Activated CD4-positive, alpha-beta T cell treated with anti-CD3 and anti-CD28 coated beads, Interleukin-2, amount 50 U/mL, for 16 hours (primary cell): ENCODE measurements at regions not wholly inside any gene's neighbourhood (a gene's known extent, or its start where the extent isn't known, plus 50 kb on each side); places are given as distances from the start of the nearest gene placed in this dataset.

Experiments
- DNase-seq: peaks from one replicate; pipeline ENCODE4 v3.0.0-alpha.2; 2020

DNA sequence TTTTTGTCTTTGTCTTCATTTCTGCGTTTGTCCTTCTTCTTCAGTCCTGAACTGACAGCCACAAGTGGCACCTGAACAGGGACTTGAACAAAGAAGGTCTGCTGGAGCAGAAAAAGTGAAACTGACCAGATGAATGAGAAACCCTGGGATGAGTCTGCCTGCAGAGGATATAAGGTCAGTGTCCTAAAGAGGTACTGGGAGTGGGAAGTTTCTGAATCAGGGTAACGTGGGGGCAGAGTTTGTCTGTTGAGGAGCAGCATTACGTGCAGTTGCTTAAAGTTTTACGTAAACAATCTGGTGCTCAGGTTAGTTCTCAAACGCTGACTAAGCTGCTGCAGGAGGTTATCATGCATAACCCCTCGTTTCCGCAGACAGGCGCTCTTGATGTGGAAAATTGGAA lies 2057.6 kb downstream of the TP53TG3F start:
- DNase-seq: no peak

DNA sequence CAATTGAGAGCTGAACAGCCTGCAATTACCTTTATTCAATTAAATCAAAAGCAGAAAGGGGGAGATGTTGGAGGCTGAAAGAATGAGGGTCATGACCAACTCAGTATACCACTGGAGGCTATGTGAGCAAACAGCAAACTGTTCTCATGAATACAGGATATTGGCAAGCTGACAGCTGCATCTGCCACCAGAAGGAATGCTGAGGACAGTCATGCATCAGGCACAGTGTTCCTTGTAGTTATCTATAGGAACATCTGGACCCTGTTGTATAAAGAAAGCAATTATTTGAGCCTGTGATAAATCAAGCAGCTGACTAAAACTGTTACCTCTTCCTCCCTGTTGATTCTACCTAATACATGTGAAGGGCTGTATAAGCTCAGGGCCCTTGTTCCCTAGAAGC lies 2064.6 kb downstream of the TP53TG3F start:
- no peak for DNase-seq

DNA sequence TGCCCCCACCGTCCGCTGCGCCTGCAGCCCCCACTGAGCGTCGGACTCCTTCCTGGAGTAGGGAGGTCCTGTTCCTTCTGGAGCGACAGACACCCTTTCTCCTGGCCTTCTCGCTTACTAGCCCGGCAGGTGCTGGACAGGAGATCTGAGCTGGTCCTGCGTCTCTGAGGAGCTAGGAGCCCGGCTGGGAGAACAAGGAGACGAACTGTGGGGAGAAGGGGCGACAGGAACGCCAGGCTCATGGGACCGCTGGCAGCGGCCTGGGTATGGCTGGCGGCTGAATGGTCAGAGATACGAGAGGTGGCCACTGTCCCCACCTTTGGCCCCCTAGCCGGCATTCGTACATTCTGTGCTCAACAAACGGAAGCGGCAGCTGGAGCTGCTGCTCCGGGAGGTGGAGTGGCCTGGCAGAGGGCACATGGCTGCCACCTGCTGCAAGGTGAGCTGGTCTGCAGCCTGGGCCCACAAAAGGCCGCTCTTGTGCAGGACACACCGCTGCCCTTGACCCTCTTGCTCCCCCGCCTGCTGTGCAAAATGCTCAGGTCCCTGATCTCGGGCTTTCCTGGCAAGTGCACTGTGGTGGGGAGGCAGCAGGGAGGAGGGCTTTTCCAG lies 2066.7 kb downstream of the TP53TG3F start:
- DNase-seq: no peak

DNA sequence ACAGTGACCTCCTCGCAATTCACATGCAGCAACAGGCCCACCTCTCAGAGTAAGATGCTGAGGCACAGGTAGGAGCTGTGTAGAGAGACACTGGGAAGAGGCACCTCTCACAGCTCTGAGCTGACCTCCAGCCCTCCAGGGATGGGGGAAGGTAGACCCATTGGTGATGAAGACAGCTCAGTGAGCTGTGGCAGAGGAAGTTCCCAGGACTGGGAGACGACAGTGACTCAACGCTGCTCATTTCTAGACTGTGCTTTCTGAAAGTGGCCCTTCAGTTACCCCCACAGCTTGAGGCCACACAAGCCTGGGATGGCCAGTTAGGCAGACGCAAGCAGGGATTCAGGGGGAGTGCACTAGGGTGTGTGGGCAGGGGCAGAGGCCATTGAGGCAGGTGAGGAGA lies 2073.2 kb downstream of the TP53TG3F start:
- no peak for DNase-seq

DNA sequence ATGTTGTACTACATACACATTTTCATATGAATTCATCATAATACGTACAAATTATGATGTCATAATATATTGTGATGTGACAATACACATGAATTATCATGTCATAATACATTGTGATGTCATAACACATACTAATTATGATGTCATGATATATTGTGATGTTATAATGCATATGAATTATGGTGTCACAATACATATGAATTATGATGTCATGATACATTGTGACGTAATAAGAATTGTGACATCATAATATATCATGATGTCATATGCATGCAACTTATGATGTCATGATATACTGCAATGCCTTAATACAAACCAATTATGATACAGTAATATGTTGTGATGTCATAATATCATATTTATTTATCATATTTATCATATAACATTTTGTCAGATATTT lies 2074.3 kb downstream of the TP53TG3F start:
- DNase-seq: no peak

DNA sequence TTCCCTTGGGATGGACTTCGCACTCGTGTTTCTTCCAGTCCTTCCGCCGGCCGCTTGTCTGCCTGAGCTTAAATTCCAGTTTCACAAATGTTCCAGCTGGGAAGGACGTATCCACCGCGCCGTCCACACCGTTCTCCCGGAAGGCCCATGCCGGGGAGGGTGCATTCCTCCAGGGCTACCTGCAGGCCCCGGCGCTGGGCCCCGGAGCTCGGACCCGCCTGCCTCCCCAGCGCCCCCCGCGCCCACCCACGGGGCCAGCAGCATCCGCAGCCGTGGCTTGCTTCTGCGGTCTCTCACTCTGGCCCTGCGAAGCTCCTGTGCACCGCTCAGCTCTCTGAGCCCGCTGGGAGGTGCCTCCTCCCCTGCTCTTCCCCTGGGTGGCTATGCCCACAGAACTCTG lies 2084.1 kb downstream of the TP53TG3F start:
- DNase-seq: no peak

DNA sequence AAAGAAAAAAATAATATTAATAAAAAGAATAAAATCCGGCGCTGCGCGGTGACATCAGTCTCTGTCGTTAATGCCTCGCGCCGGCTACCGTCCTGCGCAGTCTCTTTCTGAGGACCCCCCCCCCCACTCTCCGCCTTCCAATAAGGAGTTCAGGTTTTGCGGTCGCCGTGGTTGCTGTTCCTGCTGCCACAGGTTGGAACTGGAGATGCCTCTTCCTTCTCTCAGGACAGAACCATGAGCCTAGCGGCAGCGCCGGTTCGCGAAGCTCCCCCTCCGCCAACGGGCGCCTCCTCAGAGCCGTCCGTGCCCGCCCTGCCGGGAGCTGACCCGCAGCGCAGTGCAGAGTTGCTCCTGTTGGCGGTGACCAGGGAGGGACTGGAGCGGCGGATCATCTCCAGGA lies 2093.4 kb downstream of the TP53TG3F start:
- no peak for DNase-seq

DNA sequence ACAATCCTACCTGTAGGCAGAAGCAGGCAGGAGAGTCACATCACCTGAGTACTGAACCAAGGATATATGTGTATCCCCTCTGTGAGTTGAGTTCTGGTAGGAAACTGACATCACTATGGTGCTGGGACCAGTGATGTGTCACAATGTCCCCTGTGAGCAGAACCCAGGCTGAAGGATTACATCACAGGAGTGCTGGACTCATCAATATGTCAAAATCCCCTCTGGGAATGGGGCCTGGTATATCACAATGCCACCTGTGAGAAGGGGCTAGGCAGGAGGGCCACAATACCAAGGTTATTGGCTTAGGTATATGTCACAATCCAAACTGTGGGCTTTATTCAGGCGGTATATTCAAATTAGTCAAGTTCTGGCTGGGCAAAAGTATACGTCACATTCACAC lies 2098.3 kb downstream of the TP53TG3F start:
- DNase-seq: no peak

DNA sequence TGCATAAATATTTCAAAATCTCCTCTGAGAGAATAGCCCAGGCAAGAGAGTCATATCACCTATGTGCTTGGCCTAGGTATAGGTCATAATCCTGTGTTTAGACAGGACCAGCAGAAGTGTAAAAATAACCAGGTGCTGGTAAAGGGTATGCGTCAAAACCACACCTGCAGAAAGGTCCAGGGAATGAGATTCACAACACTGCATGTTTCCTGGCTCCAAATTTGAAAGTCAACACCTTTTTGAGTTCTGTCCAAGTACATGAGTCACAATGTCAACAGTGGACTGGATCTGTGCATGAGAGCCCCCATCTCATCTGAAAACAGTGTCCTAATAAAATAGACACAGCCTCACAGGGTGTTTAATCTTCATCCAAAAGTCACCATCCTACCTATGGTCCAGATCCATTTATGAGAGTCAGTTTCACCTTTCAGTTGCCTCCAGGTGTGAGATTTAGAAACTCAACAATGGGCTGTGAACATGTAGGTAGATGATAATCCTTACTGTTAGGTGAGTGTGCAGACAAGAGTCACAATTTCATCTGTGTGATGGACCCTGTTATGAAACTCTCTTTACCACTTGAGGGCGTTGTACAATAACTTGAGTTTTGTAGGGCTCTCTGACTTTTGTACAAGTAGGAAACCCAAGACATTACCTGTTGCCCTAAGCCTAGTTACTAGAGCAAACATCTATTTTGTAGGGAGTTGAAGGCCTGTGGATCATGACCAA lies 2100.7 kb downstream of the TP53TG3F start:
- no peak for DNase-seq

DNA sequence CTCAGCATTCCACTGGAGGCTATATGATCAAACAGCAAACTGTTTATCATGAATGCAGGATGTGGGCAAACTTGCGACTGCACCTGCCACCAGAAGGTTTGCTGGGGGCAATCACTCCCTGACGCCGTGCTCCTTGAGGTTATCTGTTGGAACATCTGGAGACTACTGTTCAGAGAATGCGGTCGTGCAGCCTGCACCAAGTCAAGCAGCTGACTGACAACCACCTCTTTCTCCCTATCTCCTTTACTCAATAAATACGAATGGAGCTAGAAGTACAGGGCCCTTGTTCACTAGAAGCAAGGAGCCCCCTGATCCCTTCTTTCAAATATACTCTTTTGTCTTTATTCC lies 2101.2 kb downstream of the TP53TG3F start:
- no peak for DNase-seq

DNA sequence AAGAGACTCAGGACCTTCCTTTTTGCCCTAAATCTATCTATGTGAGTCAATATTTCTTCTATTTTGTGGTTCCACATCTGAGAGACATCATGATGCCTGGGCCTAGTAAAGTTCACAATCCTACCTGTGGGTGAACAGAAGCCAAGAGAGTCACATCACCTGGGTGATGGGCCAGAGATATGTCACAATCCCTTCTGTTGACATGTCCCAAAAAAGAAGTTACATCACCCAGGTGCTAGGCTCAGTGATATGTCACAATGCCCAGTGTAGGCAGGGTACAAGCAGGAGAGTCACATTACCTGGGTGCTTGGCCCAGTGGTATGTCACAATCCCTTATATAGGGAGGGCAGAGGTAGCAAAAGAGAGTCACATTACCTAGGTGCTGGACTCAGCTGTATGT lies 2101.9 kb downstream of the TP53TG3F start:
- DNase-seq: no peak

DNA sequence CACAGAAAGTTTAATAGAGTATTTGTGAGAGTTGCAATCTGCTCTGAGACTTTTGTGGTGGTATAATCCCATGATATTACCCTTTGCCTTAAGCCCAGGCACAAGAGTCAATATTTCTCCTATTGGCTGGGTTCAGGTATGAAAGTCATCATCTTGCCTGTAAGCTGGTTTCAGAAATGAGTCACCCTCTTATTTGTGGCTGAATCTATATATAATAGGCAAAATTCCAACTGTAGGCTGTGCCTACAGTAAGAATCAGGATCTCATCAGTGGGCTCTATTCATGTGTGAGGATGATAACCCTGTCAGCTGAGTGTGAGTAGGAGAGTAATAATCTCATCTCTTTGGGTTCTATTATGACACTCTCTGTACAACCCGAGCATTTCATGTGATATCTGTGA lies 2103.1 kb downstream of the TP53TG3F start:
- DNase-seq: no peak

DNA sequence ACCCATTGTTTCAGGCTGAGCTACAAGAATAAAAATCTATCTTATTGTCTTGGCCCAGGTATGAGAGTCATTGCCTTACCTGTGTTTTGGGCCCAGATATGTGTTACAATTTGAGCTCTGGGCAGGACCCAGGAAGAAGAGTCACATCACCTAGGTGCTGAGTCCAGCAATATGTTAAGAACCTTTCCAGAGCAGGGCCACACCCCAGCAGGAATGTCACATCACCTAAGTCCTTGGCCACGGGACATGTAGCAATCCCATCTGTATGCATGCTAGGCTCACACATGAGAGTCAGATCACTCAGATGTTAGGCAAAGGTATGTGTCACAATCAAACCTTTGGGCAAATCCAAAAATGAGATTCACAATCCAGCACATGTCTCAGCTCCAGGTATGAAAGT lies 2103.5 kb downstream of the TP53TG3F start:
- no peak for DNase-seq

DNA sequence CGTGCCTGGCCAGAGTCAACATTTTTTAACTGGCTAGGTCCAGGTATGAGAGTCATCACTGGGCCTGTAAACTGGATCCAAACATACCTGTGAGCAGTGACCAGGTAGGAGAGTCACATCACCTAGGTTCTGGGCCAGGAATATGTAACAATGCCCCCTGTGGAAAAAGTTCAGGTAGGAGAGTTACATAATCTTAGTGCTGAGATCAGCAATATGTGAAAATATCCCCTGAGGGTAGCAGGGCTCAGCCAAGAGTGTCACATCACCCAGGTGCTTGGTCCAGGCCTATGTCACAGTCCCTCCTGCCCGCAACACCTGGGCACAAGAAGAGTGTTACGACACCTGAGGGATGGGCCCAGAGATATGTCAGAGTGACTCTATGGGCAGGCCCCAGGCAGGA lies 2104.7 kb downstream of the TP53TG3F start:
- DNase-seq: no peak

DNA sequence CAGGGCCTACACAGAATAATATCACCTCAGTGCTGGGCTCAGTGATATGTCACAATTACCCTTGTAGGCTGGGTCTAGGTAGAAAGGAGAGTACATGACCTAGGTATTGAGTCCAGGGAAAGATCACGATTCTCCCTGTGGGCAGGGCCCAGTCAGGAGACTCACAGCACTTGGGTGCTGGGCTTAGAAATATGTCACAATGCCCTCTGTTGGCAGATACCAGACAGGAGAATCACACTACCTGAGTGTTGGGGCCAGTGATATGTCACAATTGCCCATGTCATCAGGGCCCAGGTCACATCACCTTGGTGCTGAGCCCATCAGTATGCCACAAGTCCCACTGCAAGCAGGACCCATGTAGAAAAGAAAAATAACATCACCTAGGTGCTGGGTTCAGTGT lies 2105.5 kb downstream of the TP53TG3F start:
- DNase-seq: no peak

DNA sequence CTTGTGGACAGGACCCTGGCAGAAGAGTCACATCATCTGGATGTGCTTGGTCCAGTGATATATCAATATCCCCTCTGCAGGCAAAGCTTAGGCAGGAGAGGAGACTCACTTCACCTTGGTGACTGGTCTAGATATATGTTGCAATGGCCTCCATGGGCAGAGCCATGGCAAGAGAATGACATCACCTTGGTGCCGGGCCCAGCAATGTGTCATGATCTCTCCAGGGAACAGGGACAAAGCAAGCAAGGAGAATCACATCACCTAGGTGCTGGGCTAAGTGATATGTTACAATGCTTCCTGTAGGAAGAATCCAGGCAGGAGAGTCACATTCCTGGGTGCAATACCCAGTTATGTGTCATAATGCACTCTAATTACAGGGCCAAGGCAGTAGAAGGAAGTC lies 2106.2 kb downstream of the TP53TG3F start:
- DNase-seq: no peak

DNA sequence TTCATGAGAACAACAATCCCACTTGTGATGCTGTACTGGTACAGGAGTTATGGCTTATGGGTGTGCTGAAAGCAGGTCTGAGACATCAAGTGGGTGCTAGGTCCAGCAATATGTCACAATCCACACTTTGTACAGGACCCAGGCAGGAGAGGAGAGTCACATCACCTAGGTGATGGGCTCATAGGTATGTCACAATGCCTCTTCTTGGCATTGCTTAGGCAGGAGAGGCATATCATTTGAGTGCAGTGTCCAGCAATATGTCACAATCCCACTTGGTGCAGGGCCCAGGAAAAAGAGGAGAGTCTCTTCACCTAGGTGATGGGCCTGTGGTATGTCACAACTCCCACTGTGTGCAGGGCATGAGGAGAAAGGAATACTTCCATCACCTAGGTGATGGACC lies 2110.0 kb downstream of the TP53TG3F start:
- no peak for DNase-seq

DNA sequence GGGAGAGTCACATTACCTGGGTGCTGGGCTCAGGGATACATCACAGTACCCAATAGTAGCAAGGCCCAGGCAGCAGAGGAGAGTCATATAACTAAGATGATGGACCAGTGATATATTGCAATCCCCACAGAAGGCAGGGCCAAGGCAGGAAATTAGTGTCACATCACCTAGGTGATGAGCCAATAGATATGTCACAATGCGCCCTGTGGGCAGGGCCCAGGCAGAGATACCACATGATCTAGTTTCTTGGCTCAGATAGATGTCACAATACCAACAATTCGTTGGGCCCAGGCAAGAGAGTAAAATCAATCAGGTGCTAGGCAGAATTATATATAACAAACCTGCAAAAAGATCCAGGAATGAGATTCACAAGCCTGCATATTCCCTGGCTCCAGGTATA lies 2111.5 kb downstream of the TP53TG3F start:
- DNase-seq: no peak

DNA sequence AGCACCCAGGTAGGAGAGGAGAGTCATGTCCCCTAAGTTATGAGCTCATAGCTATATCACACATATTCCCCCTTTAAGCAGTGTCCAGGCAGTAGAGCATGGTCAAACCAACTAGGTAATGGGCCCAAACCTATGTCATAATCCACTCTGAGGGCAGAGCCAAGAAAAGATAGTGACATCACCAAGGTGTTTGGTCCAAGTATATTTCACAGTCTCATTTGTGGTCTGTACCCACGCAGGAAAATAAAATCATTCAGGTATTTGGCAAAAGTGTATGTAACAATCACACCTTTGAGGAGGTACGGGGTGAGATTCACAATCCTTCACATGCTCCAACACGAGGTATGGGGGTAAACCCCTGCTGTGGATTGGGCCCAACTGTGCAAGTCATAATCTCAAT lies 2112.8 kb downstream of the TP53TG3F start:
- DNase-seq: no peak

DNA sequence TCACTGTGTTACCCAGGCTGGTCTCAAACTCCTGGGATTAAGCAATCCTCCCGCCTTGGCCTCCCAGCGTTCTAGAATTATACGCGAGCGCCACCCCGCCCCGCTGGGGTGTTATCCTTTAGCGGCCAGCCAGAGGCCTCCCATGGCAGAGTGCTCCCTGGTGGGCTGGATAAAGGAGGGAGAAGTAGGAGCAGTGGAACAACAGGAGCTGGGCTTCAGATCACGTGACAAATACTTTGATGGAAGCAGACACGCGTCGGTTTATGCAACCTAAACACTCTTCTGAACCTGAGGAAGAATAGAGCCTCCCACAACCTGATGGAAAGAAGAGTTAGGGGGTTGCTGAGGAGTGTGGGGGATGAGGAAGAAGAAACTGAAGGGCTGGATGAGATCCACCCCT lies 2114.0 kb downstream of the TP53TG3F start:
- DNase-seq: no peak

DNA sequence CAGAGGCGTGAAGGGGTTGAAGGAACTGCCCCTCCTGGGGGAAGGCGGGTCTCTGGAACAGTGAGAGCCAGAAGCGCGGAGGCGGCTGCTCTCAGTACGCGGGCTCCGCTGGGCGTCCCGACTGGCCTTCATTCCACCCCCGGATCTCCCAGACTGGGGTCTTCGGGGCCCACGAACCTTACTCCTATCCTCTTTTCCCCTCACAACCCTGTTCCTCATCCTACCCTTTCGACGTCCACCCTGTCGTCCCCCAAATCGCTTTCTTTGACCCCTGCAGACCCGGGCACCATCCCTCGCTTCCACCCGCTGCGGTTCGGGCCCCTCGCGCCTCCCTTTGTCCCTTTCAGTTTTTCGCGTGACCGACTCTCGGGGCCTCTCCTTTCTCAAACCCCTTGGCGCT lies 2114.6 kb downstream of the TP53TG3F start:
- DNase-seq: no peak

DNA sequence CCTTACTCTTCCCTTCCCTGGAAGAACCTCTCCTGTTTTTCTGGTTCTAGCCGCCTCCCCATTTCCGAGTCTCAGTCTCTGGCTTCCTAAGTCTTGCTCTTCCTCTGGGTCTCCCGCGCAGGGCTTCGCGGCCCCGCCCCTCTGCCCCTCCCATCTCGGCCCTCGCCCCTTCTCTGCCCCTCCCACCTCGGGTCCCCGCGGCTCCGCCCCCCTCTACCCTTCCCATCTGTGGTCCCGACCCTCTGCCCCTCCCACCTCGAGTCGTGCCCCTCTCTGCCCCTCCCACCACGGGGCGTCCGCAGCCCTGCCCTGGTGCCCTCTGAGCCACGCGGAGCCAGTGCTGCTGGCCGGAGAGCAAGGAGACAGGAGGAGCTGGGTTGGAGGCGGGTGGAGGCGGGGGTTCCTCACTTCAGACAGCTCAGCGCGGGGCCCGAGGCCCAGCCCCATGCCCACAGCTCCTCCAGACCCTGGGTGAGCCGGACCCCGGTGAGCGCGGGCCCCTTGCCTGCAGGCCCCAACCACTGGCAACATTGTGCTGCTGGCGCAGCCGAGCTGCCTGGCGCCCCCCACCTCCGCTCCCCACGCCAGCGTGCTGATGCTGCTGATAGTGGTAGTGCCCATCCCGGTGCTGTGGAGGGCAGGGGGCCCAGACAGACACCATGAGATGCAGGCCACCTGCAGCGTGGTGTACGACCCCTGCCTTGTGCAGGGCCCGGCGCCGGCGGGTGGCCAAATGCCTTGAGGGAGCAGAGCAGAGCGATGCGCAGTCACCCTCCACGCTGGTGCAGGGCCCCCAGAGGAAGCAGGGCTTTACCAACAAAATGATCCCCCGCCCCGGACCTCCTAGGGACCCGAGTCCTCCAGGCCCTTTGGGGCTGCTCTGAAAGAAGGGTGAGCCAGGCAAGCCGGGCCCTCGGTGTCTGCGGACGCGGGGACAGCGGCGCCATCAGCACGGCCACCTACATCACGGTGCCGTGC lies 2115.3 kb downstream of the TP53TG3F start:
- no peak for DNase-seq

DNA sequence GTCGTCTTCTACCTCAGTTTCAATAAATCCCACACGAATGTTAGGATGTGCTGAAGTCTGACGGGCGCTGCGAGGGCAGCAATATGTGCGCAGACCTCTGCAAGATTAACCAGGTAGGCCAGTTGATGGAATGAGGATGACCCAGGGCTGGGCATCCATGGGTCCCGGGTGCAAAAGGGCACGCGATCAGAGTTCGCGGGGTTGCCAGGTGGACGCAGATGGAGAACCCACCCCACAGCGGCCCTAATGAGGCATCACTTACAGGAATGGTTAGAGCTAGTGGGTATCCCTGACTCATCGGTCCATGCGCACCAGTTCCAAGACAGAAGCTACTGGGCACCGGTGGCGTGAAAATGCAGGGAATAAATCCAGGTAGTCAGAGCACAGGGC lies 2116.0 kb downstream of the TP53TG3F start:
- DNase-seq: no peak

DNA sequence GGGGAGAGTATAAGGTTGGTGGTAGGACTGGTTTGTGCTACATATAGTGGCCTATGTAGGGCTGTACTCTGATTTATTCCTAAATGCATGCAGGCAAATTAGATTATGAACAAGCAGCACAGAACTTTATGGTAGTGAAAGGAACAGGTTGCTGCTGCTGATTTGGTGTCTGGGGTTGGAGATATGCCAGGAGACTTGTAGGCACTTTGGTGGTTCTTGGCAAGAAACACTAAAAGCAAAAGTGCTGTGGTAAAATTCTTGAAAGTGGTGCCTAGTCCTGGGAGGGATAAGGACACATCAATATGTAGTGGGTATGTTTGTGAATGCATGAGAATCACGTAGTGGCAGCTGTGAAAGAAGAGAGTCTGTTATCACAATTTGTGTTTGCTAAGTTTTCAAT lies 2126.0 kb downstream of the TP53TG3F start:
- DNase-seq: no peak
